IMR-90 (cell line): ENCODE measurements at regions not wholly inside any gene's neighbourhood (a gene's known extent, or its start where the extent isn't known, plus 50 kb on each side); places are given as distances from the start of the nearest gene placed in this dataset.

Experiments used
- ATAC-seq: fragments of 200-7000 bp; cut with Tn5 transposase; 2 replicates; pipeline ENCODE4 v1.9.1; 2020; ENCODE audit warnings: low read depth, mild to moderate bottlenecking, moderate library complexity
- BruUV-seq: library from RNA; stranded (reverse); fragments of 400-500 nt; replicated peaks from 2 replicates; lab custom pipeline; 2021; lab: Mats Ljungman, UMichigan
- CTCF ChIA-PET: fragments of 300-600 bp; formaldehyde crosslinking; extraction: SDS; loops from one replicate; lab custom pipeline; 2021; ENCODE audit warnings: antibody characterized with exemption; lab: Yijun Ruan, JAX
- POLR2A ChIA-PET: fragments of 300-600 bp; sonication (Branson Sonifier 250); formaldehyde crosslinking; loops from one replicate; lab custom pipeline; 2022; ENCODE audit warnings: antibody characterized with exemption; ENCODE audit not compliant: unreplicated experiment; lab: Charles Lee
- DNase-seq: peaks from one replicate; pipeline ENCODE4 v3.0.0; 2013
- H2AFZ ChIP-seq: replicated peaks from 2 replicates; pipeline ENCODE3; 2013; ENCODE audit warnings: low read length, mild to moderate bottlenecking; ENCODE audit not compliant: poor library complexity
- H2AK5ac ChIP-seq: 2 replicates; pipeline ENCODE4 v1.6.1; 2013; ENCODE audit warnings: low read depth, low read length, inconsistent platforms
- H2AK9ac ChIP-seq: replicated peaks from 2 replicates; pipeline ENCODE3; 2013; ENCODE audit warnings: mild to moderate bottlenecking, low read depth, low read length, moderate library complexity; ENCODE audit not compliant: poor library complexity
- H2BK120ac ChIP-seq: 2 replicates; pipeline ENCODE4 v1.6.1; 2013; ENCODE audit warnings: low read depth, low read length, inconsistent platforms
- H2BK15ac ChIP-seq: 3 replicates; pipeline ENCODE4 v1.6.1; 2013; ENCODE audit warnings: low read depth, low read length, inconsistent platforms
- H2BK20ac ChIP-seq: 2 replicates; pipeline ENCODE4 v1.6.1; 2013; ENCODE audit warnings: low read depth, mild to moderate bottlenecking, inconsistent platforms, low read length, moderate library complexity
- H2BK5ac ChIP-seq: 2 replicates; pipeline ENCODE4 v1.6.1; 2013; ENCODE audit warnings: mild to moderate bottlenecking, low read depth, low read length, inconsistent platforms; ENCODE audit not compliant: poor library complexity, severe bottlenecking
- H3K14ac ChIP-seq: replicated peaks from 2 replicates; pipeline ENCODE4 v1.6.1; 2013; ENCODE audit warnings: low read depth, low read length, inconsistent platforms
- H3K18ac ChIP-seq: 2 replicates; pipeline ENCODE4 v1.6.1; 2013; ENCODE audit warnings: low read depth, low read length, control low read depth
- H3K23ac ChIP-seq: 2 replicates; pipeline ENCODE4 v1.6.1; 2013; ENCODE audit warnings: low read depth, low read length, inconsistent platforms
- H3K27ac ChIP-seq: 2 replicates; pipeline ENCODE4 v1.5.1; 2013; ENCODE audit warnings: mild to moderate bottlenecking, control low read depth, low read length; ENCODE audit not compliant: insufficient read depth
- H3K27me3 ChIP-seq: 2 replicates; pipeline ENCODE4 v1.6.1; 2013; ENCODE audit warnings: low read length; ENCODE audit not compliant: control insufficient read depth, insufficient read depth
- H3K36me3 ChIP-seq: 2 replicates; pipeline ENCODE4 v1.6.1; 2013; ENCODE audit warnings: low read length, mixed read lengths; ENCODE audit not compliant: control insufficient read depth, insufficient read depth
- H3K4ac ChIP-seq: 2 replicates; pipeline ENCODE4 v1.6.1; 2013; ENCODE audit warnings: low read depth, low read length, inconsistent platforms
- H3K4me1 ChIP-seq: 2 replicates; pipeline ENCODE4 v1.6.1; 2013; ENCODE audit warnings: low read length, mixed read lengths; ENCODE audit not compliant: control insufficient read depth, insufficient read depth
- H3K4me2 ChIP-seq: 2 replicates; pipeline ENCODE4 v1.6.1; 2013; ENCODE audit warnings: low read depth, mild to moderate bottlenecking, control low read depth, low read length, moderate library complexity
- H3K4me3 ChIP-seq: 2 replicates; pipeline ENCODE4 v1.5.1; 2013; ENCODE audit warnings: low read depth, mild to moderate bottlenecking, control low read depth, low read length, moderate library complexity; ENCODE audit not compliant: insufficient read depth
- H3K56ac ChIP-seq: 2 replicates; pipeline ENCODE4 v1.6.1; 2013; ENCODE audit warnings: low read length, inconsistent platforms; ENCODE audit not compliant: insufficient read depth; ENCODE audit errors: extremely low read depth
- H3K79me1 ChIP-seq, 2 experiments: 2 replicates each; pipeline ENCODE4 v1.6.1; 2013; ENCODE audit warnings: low read length in 2 of 2, inconsistent platforms in 1 of 2, low read depth in 1 of 2
- H3K9ac ChIP-seq: 2 replicates; pipeline ENCODE4 v1.6.1; 2013; ENCODE audit warnings: low read depth, low read length, control low read depth
- H3K9me1 ChIP-seq: 2 replicates; pipeline ENCODE4 v1.6.1; 2013; ENCODE audit warnings: low read length, inconsistent platforms; ENCODE audit not compliant: insufficient read depth
- H3K9me3 ChIP-seq: 2 replicates; pipeline ENCODE4 v1.6.1; 2013; ENCODE audit warnings: low read length; ENCODE audit not compliant: control insufficient read depth, insufficient read depth
- H4K20me1 ChIP-seq: 2 replicates; pipeline ENCODE4 v1.6.1; 2013; ENCODE audit warnings: low read length, inconsistent platforms; ENCODE audit not compliant: insufficient read depth
- H4K5ac ChIP-seq: 2 replicates; pipeline ENCODE4 v1.6.1; 2013; ENCODE audit warnings: mild to moderate bottlenecking, low read depth, low read length, control low read depth
- H4K8ac ChIP-seq, 2 experiments: 2 replicates each; pipeline ENCODE4 v1.6.1; 2013; ENCODE audit warnings: low read depth in 2 of 2, low read length in 2 of 2, control low read depth in 1 of 2, inconsistent platforms in 1 of 2
- H4K91ac ChIP-seq: 2 replicates; pipeline ENCODE4 v1.6.1; 2013; ENCODE audit warnings: low read depth, low read length, inconsistent platforms; ENCODE audit not compliant: insufficient read depth
- CEBPB ChIP-seq: IDR thresholded peaks from 2 replicates; pipeline ENCODE4 v1.6.1; 2012; ENCODE audit warnings: low read depth, low read length, improper control_type of control experiment
- MAFK ChIP-seq: IDR thresholded peaks from 2 replicates; pipeline ENCODE4 v1.6.1; 2012; ENCODE audit warnings: low read depth, low read length, improper control_type of control experiment
- NFE2L2 ChIP-seq: fragments of 150-350 bp; IDR thresholded peaks from 2 replicates; pipeline ENCODE4 v1.6.1; 2016; ENCODE audit warnings: low read depth, mild to moderate bottlenecking, low read length
- RAD21 ChIP-seq: IDR thresholded peaks from 2 replicates; pipeline ENCODE4 v1.6.1; 2012; ENCODE audit warnings: low read length, improper control_type of control experiment
- RCOR1 ChIP-seq: IDR thresholded peaks from 2 replicates; pipeline ENCODE4 v1.6.1; 2012; ENCODE audit warnings: mild to moderate bottlenecking, low read length, improper control_type of control experiment; ENCODE audit not compliant: insufficient replicate concordance
- WGBS, 2 experiments: methylation state at CpG; one replicate each; pipeline versions ENCODE4 v1.1.5 to v1.1.7; 2013; ENCODE audit warnings: missing lambda C conversion rate in 2 of 2; ENCODE audit not compliant: insufficient read length in 1 of 2; ENCODE audit errors: extremely low coverage in 2 of 2; 5-methylcytosine and 5-hydroxymethylcytosine counted together
- dilution Hi-C: fragments of 300-500 bp; cut with HindIII; formaldehyde crosslinking; loops from one replicate; pipeline ENCODE4 v1.14.3; 2018; ENCODE audit warnings: low sequenced_read_pairs; ENCODE audit not compliant: unreplicated experiment
- in situ Hi-C: fragments of 300-500 bp; cut with MboI; formaldehyde crosslinking; loops from 3 replicates; pipeline ENCODE4 v1.14.3; 2019; ENCODE audit warnings: low sequenced_read_pairs, inconsistent platforms, mixed read lengths
- intact Hi-C: fragments of 100-400 bp; cut with micrococcal nuclease; formaldehyde crosslinking; loops from 2 replicates; pipeline ENCODE4 v1.10.0; 2022
- TF ChIP-seq, protein P1 (sequence below): fragments of 150-350 bp; IDR thresholded peaks from 2 replicates; pipeline ENCODE4 v1.6.1; 2016; ENCODE audit warnings: low read depth, mild to moderate bottlenecking, low read length, moderate library complexity, borderline replicate concordance
- TF ChIP-seq, protein P2 (sequence below): fragments of 150-350 bp; IDR thresholded peaks from 2 replicates; pipeline ENCODE4 v1.6.1; 2017; ENCODE audit warnings: mild to moderate bottlenecking, antibody characterized with exemption, low read length, low read depth

DNA sequence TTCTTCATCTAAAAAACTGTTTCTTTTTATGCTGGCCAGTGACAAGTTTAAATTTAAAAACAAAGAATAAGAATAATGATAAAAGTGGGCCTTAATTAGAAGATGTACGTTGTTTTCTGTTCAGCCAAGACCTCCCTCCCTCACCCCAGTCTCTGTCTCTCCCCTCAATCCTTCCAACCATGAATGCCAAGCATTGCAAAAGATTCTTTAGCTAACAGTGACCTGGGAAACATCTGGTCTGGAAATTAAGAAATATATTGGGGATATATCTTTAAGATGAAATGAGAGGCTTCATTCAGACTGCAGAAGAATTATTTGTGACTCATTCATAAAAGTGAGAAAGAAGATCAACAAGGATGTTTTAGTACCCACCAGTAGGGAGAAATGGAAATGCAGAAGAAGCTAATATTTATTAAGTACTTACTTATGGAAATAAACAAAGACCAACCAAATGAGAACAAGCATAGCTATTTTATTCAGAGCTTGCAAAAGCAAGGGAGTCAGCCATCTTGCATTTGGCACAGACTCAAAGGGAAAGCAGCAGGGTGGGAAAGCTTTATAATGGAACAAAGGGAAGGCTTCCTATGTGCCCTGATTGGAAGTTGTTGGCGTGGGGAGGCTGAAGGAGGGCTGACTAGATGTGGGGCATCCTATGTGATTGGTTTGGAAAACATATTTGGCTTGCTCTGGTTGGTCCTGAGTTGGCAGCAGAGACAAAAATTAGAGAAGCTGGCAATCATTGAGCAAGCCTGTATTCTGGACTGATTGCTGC lies 595.4 kb upstream of the GHITM start:
- CTCF ChIA-PET: no interaction called here
- no peak overlapping the region for H3K23ac ChIP-seq
- H2BK20ac ChIP-seq: no peak overlapping the region
- H3K4me2 ChIP-seq: no peak overlapping the region
- H4K8ac ChIP-seq: no peak overlapping the region
- no peak overlapping the region for H2AK5ac ChIP-seq
- no peaks in the 10 kb centered on the region for H4K20me1 ChIP-seq
- no peak overlapping the region for H3K18ac ChIP-seq
- H3K27me3 ChIP-seq: no peaks in the 10 kb centered on the region
- no peak overlapping the region for H2BK120ac ChIP-seq
- in situ Hi-C loops (no loop called here), intact Hi-C loops (no loop called here), dilution Hi-C loops (no loop called here)
- no peak overlapping the region for H2BK5ac ChIP-seq
- H3K79me1 ChIP-seq: no peaks in the 10 kb centered on the region
- BruUV-seq: no TSS peak
- 20% methylated on average over 1 of the region's 2 CpGs; no CpG with 5 or more reads in 1 of the 2 experiments for WGBS, 2 experiments
- H3K14ac ChIP-seq: no peak overlapping the region
- H3K9me1 ChIP-seq: no peaks in the 10 kb centered on the region
- no peak for ATAC-seq
- H3K27ac ChIP-seq: no peak overlapping the region
- H3K4me1 ChIP-seq: no peaks in the 10 kb centered on the region
- POLR2A ChIA-PET: no interaction called here
- no peaks in the 10 kb centered on the region for H3K36me3 ChIP-seq
- no peak for DNase-seq
- H4K5ac ChIP-seq: no peak overlapping the region
- TF ChIP-seq RAD21 (no peak), RCOR1 (no peak), NFE2L2 (no peak), CEBPB (no peak), MAFK (no peak)
- TF ChIP-seq, protein P1, sequence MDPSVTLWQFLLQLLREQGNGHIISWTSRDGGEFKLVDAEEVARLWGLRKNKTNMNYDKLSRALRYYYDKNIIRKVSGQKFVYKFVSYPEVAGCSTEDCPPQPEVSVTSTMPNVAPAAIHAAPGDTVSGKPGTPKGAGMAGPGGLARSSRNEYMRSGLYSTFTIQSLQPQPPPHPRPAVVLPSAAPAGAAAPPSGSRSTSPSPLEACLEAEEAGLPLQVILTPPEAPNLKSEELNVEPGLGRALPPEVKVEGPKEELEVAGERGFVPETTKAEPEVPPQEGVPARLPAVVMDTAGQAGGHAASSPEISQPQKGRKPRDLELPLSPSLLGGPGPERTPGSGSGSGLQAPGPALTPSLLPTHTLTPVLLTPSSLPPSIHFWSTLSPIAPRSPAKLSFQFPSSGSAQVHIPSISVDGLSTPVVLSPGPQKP: no peak
- TF ChIP-seq, protein P2, sequence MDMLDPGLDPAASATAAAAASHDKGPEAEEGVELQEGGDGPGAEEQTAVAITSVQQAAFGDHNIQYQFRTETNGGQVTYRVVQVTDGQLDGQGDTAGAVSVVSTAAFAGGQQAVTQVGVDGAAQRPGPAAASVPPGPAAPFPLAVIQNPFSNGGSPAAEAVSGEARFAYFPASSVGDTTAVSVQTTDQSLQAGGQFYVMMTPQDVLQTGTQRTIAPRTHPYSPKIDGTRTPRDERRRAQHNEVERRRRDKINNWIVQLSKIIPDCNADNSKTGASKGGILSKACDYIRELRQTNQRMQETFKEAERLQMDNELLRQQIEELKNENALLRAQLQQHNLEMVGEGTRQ: no peak
- H2AK9ac ChIP-seq: no peak overlapping the region
- no peak overlapping the region for H2BK15ac ChIP-seq
- no peak overlapping the region for H4K91ac ChIP-seq
- no peak overlapping the region for H3K56ac ChIP-seq
- H3K9ac ChIP-seq: no peak overlapping the region
- no peak overlapping the region for H2AFZ ChIP-seq
- H3K4me3 ChIP-seq: no peak overlapping the region
- H3K9me3 ChIP-seq: peaks cover 5% of the 10 kb centered on the region
- H3K4ac ChIP-seq: no peak overlapping the region
